Thymus (tissue), 11 donors: ENCODE measurements at regions not wholly inside any gene's neighbourhood (a gene's known extent, or its start where the extent isn't known, plus 50 kb on each side); places are given as distances from the start of the nearest gene placed in this dataset.

Experiments used
- DNase-seq, 9 donors: peaks; one replicate each; pipeline ENCODE4 v3.0.0-alpha.2; 2013; ENCODE audit warnings: low spot score in 9 of 9, low read depth in 6 of 9, missing footprints in 1 of 9
- H3K27ac ChIP-seq, 2 donors: one replicate each; pipeline ENCODE4 v1.5.1; 2013; ENCODE audit warnings: control low read depth in 1 of 2, low read depth in 1 of 2, low read length in 1 of 2, mild to moderate bottlenecking in 1 of 2, moderate library complexity in 1 of 2
- H3K27me3 ChIP-seq, 2 donors: one replicate each; pipeline ENCODE4 v1.5.1; 2013; ENCODE audit warnings: low read length in 1 of 2; ENCODE audit not compliant: control insufficient read depth in 2 of 2, insufficient read depth in 1 of 2
- H3K36me3 ChIP-seq, 2 donors: one replicate each; pipeline ENCODE4 v1.5.1; 2013; ENCODE audit warnings: low read length in 1 of 2, mild to moderate bottlenecking in 1 of 2, moderate library complexity in 1 of 2; ENCODE audit not compliant: control insufficient read depth in 2 of 2, insufficient read depth in 2 of 2
- H3K4me1 ChIP-seq, 2 donors: one replicate each; pipeline ENCODE4 v1.5.1; 2013; ENCODE audit warnings: low read length in 2 of 2; ENCODE audit not compliant: control insufficient read depth in 2 of 2, insufficient read depth in 2 of 2
- H3K4me3 ChIP-seq, 2 donors: one replicate each; pipeline ENCODE4 v1.5.1; 2013; ENCODE audit warnings: low read length in 2 of 2, control low read depth in 1 of 2, mild to moderate bottlenecking in 1 of 2
- H3K9me3 ChIP-seq, 2 donors: one replicate each; pipeline ENCODE4 v1.5.1; 2013; ENCODE audit warnings: low read length in 1 of 2, mild to moderate bottlenecking in 1 of 2; ENCODE audit not compliant: control insufficient read depth in 2 of 2, insufficient read depth in 1 of 2
- WGBS: extraction: QIAGEN DNeasy Blood & Tissue Kit; methylation state at CpG from one replicate; pipeline ENCODE4 v1.1.7; 2013; 5-methylcytosine and 5-hydroxymethylcytosine counted together
- donor health status: healthy.

GRCh38 chr15:67972377-67972776 lies 81.7 kb upstream of the PIAS1 start:
- Histone ChIP-seq H3K4me3 (no peak overlapping the region), H3K36me3 (no peaks in the 10 kb centered on the region), H3K27me3 (no peaks in the 10 kb centered on the region), H3K4me1 (peaks cover 12 to 15% of the 10 kb centered on the region in 2 donors), H3K27ac (no peak overlapping the region), H3K9me3 (no peaks in the 10 kb centered on the region)
- 73% methylated on average over 4 of the region's 4 CpGs for WGBS
- no peak for DNase-seq

- DNase-seq, result no peak
- Histone ChIP-seq H3K36me3 (no peaks in the 10 kb centered on the region), H3K4me1 (peaks cover under 1 to 2% of the 10 kb centered on the region in 2 donors), H3K27ac (no peak overlapping the region), H3K4me3 (no peak overlapping the region), H3K27me3 (no peaks in the 10 kb centered on the region), H3K9me3 (no peaks in the 10 kb centered on the region)
- WGBS, result 96% methylated on average over 4 of the region's 4 CpGs
Observed at GRCh38 chr15:67973846-67974245, 80.3 kb upstream of the PIAS1 start.

DNA sequence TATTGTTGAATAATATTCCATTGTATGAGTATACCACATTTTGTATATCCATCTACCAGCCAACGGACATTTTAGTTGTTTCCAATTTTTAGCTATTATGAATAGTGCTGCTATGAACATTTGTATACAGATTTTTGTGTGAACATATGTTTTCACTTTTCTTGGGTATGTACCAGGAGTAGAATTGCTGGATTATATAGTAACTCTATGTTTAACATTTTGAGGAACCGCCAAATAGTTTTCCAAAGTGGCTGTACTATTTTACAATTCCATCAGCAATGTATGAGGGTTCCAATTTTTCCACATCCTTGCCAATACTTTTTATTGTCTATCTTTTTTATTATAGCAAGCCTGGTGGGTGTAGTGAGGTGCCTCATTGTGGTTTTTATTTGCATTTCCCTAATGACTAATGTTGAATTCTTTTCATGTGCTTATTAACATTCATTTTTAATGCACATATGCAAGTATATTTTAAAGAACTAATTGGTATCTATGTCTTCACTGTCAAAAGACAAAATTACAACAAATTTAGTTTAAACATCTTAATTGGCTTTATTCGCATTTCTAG lies 77.5 kb upstream of the PIAS1 start:
- no peaks in the 10 kb centered on the region for H3K9me3 ChIP-seq
- over 99% methylated on average over 3 of the region's 3 CpGs for WGBS
- no peaks in the 10 kb centered on the region for H3K4me1 ChIP-seq
- H3K27me3 ChIP-seq, result no peaks in the 10 kb centered on the region
- H3K4me3 ChIP-seq, result no peak overlapping the region
- no peaks in the 10 kb centered on the region for H3K36me3 ChIP-seq
- no peak for DNase-seq
- H3K27ac ChIP-seq, result no peak overlapping the region

DNA sequence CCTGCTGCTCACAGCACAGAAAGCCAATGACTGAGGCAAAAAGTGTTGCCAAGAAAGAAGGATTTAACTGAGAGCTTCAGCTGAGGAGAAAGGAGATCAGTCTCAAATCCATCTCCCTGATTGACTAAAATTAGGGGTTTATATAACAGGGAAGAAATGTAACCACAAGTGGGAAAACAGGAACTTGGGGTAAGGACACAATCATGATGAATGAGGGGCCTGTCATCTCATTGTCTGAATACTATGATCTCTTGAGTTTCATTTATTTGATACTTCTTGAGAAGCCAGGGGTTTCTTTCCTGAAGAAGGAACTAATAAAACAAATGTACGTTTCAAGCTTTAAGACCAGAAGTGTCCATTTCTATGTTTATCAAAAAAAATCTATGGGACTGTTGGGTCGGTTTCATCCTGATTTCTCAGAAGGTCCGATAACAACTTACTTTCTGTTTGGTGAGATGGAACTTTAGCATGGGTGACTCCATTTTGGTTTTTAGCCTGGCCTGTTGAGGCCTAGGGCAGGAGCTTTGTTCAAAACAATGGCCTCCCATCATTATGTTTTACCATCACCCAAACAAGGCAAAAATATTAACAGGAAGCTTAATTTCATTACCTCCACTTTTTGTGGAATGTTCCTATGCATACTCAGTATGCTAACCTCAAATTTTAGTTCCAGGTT lies 76.6 kb upstream of the PIAS1 start:
- Histone ChIP-seq H3K4me1 (no peaks in the 10 kb centered on the region), H3K9me3 (no peaks in the 10 kb centered on the region), H3K36me3 (no peaks in the 10 kb centered on the region), H3K27me3 (no peaks in the 10 kb centered on the region), H3K27ac (no peak overlapping the region), H3K4me3 (no peak overlapping the region)
- 96% methylated on average over 3 of the region's 3 CpGs for WGBS
- no peak for DNase-seq

DNA sequence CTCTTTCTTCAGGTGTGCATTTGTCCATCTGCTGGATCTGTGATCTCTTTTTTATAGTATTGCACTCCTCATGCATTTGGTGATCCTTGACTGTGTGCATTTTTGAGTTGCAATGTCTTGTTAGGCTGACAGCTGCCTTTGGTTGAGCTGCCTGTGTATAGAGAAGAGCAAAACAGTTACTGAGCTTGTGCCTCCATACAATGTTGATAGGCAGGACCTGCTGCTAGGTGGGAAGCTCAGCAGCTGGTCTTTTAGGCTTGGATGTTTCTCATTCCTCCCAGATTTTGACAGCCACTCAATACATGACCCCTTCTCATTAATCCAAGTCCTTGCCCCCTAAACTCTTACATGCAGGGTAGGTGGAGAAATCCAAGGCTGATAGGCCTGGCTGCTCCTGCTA lies 74.8 kb upstream of the PIAS1 start:
- H3K27ac ChIP-seq, result peak overlapping the region in 1 of 2 donors; percentile 18
- no peaks in the 10 kb centered on the region for H3K36me3 ChIP-seq
- no peaks in the 10 kb centered on the region for H3K4me1 ChIP-seq
- H3K9me3 ChIP-seq, result no peaks in the 10 kb centered on the region
- no peak overlapping the region for H3K4me3 ChIP-seq
- DNase-seq, result no peak
- no peaks in the 10 kb centered on the region for H3K27me3 ChIP-seq

GRCh38 chr15:67980171-67980570 lies 73.9 kb upstream of the PIAS1 start:
- 96% methylated on average over 2 of the region's 2 CpGs for WGBS
- no peaks in the 10 kb centered on the region for H3K9me3 ChIP-seq
- no peak for DNase-seq
- no peak overlapping the region for H3K4me3 ChIP-seq
- H3K27ac ChIP-seq, result no peak overlapping the region
- no peaks in the 10 kb centered on the region for H3K4me1 ChIP-seq
- no peaks in the 10 kb centered on the region for H3K36me3 ChIP-seq
- no peaks in the 10 kb centered on the region for H3K27me3 ChIP-seq

- DNase-seq, result no peak
- Histone ChIP-seq H3K27me3 (no peaks in the 10 kb centered on the region), H3K27ac (no peak overlapping the region), H3K4me3 (no peak overlapping the region), H3K36me3 (no peaks in the 10 kb centered on the region), H3K4me1 (no peaks in the 10 kb centered on the region), H3K9me3 (no peaks in the 10 kb centered on the region)
- 91% methylated on average over 4 of the region's 4 CpGs for WGBS
Observed at GRCh38 chr15:67980773-67981685, 73.1 kb upstream of the PIAS1 start.

DNA sequence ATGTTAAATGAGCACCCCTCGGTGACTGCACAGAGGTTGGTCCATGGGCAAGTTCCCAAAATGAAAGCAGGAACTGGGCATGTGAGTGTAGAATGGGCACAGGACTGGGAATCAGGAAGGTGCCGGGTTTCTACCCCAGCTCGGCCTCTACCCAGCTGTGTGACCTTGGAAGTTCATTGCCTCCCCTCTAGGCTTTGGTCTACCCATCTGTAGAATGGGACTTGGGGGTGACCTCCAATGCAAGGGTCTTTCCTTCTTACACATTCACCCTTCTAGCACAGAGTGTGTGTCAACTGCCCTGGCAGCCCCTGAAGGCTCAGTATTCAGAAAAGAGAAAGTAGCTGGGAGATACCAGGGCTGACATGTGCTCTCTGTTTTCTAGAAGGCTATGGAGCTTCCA lies 72.3 kb upstream of the PIAS1 start:
- 98% methylated on average over 3 of the region's 3 CpGs for WGBS
- Histone ChIP-seq H3K27ac (no peak overlapping the region), H3K9me3 (no peaks in the 10 kb centered on the region), H3K36me3 (no peaks in the 10 kb centered on the region), H3K4me3 (no peak overlapping the region), H3K27me3 (no peaks in the 10 kb centered on the region), H3K4me1 (no peaks in the 10 kb centered on the region)
- no peak for DNase-seq

GRCh38 chr15:67991706-67992105 lies 62.4 kb upstream of the PIAS1 start:
- DNase-seq, result no peak
- peaks cover 0 to 6% of the 10 kb centered on the region in 2 donors for H3K9me3 ChIP-seq
- no peak overlapping the region for H3K4me3 ChIP-seq
- WGBS, result 99% methylated on average over 2 of the region's 2 CpGs
- no peaks in the 10 kb centered on the region for H3K4me1 ChIP-seq
- no peaks in the 10 kb centered on the region for H3K27me3 ChIP-seq
- no peak overlapping the region for H3K27ac ChIP-seq
- H3K36me3 ChIP-seq, result no peaks in the 10 kb centered on the region
